HL-60 (cell line): ENCODE measurements at regions not wholly inside any gene's neighbourhood (a gene's known extent, or its start where the extent isn't known, plus 50 kb on each side); places are given as distances from the start of the nearest gene placed in this dataset.

Source experiments
- CTCF ChIP-seq: IDR thresholded peaks from one replicate; pipeline ENCODE4 v1.5.1; 2011; ENCODE audit warnings: low read length, control low read depth, inconsistent platforms; ENCODE audit not compliant: insufficient read depth
- GABPA ChIP-seq: IDR thresholded peaks from 2 replicates; pipeline ENCODE4 v1.6.1; 2012; ENCODE audit warnings: low read depth
- POLR2AphosphoS5 ChIP-seq: IDR thresholded peaks from 2 replicates; pipeline ENCODE4 v1.6.1; 2012; ENCODE audit warnings: low read depth
- REST ChIP-seq: IDR thresholded peaks from 2 replicates; pipeline ENCODE4 v1.6.1; 2012; ENCODE audit warnings: low read depth; ENCODE audit not compliant: insufficient replicate concordance
- SPI1 ChIP-seq: IDR thresholded peaks from 2 replicates; pipeline ENCODE4 v1.6.1; 2012; ENCODE audit warnings: low read depth, mild to moderate bottlenecking, borderline replicate concordance

GRCh38 chr5:42881416-42882117 lies 69.9 kb upstream of the SELENOP start:
- TF ChIP-seq POLR2AphosphoS5 (no peak), CTCF (no peak), SPI1 (no peak), GABPA (no peak), REST (no peak)
